ENCODE measurements at regions not wholly inside any gene's neighbourhood (a gene's known extent, or its start where the extent isn't known, plus 50 kb on each side); places are given as distances from the start of the nearest gene placed in this dataset.
"Not testable (repeated sequence)": the region's sequence is repeated elsewhere in the genome, so short reads cannot be mapped to it uniquely, and the experiment has no call there.

DNA sequence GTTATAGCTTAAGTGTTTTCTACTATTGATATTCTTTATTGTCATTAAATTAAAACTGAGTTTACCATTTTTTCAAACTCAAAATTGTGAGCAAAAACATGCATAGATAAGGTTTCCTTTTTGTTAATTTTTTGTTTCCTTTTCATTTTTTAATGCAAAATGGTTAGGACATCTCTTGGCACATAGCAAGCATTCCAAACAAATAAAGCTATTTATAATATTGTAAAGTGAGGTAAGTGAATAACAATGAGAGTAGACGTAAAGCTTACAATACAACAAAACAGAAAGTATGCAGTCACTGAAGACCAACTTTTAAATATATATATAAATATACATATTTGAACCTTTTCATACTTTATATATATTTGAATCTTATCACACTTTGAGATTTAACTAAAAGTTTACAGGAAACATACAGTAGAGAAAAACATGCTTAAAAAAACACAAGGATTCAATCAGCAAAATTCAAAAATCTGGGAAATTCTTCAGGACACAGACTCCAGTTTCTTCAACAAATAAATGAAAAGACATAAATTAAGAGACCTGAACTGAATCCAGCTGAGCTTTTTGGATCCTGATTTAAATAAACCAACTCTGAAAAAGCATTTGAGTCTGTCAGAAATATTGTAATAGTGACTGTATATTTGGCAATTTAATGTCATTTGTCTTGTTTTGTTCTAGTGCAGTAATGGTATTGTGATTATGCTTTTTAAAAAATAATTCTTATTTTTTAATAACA, 67.5 kb upstream of the SAMSN1 start:
- TF ChIP-seq, protein P1, sequence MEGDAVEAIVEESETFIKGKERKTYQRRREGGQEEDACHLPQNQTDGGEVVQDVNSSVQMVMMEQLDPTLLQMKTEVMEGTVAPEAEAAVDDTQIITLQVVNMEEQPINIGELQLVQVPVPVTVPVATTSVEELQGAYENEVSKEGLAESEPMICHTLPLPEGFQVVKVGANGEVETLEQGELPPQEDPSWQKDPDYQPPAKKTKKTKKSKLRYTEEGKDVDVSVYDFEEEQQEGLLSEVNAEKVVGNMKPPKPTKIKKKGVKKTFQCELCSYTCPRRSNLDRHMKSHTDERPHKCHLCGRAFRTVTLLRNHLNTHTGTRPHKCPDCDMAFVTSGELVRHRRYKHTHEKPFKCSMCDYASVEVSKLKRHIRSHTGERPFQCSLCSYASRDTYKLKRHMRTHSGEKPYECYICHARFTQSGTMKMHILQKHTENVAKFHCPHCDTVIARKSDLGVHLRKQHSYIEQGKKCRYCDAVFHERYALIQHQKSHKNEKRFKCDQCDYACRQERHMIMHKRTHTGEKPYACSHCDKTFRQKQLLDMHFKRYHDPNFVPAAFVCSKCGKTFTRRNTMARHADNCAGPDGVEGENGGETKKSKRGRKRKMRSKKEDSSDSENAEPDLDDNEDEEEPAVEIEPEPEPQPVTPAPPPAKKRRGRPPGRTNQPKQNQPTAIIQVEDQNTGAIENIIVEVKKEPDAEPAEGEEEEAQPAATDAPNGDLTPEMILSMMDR (IDR thresholded peaks at IDR 0.05; ENCODE audit: low read depth, low read length), result no peak
- no peak for DNase-seq (ENCODE audit: extremely low read depth, low read depth)

DNA sequence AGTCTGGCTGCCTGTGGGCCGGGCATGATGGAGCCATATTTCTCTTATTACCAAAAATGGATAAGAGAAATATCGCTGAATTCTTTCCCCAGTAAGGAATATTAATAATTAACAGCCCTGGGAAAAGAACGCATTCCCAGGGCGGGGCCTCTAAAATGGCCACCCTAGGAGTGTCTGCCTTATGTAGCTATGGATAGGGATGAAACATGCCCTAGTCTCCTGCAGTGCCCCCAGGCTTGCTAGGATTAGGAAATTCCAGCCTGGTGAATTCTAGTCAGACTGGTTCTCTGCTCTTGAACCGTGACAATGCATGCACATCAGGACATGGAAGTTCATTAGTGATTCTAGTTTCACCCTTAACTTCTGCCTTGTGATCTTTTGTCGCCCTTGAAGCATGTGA, 64.0 kb upstream of the SAMSN1 start:
- not testable (repeated sequence) for DNase-seq (ENCODE audit: extremely low read depth, low read depth)

DNA sequence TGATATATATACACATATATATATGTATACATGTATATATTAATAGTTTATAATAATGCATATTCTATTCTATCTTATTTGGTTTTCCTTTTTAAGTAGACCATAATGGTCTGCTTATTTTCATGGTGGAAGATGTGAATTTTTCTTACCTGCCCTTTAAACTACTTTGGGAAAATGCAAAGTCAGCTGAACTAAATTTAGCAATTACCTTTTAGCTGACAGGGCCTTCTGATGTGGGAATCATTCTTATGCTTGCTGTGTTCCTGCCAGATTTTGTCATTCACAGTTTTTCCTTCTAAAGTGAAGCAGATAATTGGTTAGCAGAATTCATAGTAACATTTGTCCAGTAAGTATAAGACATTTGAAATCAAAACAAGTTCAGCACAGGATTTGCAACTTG, 63.2 kb upstream of the SAMSN1 start:
- no peak for DNase-seq (ENCODE audit: extremely low read depth, low read depth)
- TF ChIP-seq, protein P1 (IDR thresholded peaks at IDR 0.05; ENCODE audit: low read depth, low read length), result no peak

DNA sequence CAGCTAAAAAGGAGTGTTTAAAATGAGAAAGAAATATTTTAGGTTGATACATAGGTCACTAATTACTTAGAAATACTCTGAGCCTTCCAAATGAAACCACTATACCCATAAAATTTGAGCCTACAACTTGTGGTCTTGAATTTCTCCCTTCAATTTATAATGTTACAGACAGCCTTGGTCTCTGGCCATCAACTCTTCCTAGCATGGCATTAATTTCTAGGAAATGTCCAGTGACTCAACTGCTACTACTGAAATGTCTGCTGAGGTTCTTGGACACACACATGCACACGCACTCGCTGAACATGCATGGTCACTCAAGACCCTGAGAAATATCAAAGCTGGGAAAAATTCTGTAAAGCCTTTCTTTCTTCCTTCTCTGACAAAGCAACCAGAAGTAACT, 61.1 kb upstream of the SAMSN1 start:
- DNase-seq (ENCODE audit: extremely low read depth, low read depth), result no peak
- TF ChIP-seq, protein P1 (IDR thresholded peaks at IDR 0.05; ENCODE audit: low read depth, low read length), result no peak

DNA sequence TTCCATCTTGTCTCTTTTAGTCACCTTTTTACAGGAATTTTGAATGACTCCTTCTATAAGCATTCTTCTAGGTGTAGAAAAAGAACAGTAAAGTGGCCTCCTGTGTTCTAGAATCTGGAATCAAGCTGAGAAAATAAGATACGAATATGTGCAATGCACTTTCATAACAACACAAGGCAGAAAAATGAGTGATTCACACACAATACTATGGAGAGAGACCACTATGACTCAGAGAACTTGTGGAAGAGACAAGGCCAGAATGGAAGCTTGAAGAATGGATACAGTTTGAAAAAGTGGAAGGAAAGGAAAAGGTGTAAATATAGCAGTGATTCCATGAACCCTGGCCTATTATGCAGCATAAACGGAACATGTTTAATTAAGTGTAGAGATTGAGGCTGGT, 57.1 kb upstream of the SAMSN1 start:
- DNase-seq (ENCODE audit: extremely low read depth, low read depth), result no peak
- TF ChIP-seq, protein P1 (IDR thresholded peaks at IDR 0.05; ENCODE audit: low read depth, low read length), result no peak

DNA sequence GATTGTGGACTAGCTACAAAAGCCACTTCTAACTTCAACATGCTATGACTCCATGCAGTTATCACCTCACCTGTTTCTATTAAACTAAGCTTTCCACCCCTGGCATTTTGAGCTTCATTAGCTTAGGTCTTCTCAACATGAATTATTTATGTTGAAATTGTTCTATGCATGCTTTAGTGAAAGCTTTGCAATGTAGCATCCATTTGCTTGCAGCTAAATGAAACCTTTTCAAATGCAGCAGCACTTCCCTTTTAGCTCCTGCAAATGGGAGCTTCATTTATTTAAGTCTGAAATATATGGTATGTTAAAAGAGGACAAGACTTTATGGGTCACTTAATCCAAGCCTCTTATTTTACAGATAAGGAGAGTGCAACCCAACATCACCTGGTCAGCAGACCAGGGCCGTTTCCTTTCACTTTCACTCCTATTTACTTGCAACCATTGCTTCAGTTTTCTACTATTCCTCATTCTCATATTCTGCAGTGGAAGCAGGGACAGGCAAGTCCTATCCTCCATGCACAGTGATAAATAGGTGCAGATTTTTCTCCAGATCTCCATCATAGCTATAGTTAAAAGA, 56.4 kb upstream of the SAMSN1 start:
- DNase-seq (ENCODE audit: extremely low read depth, low read depth), result no peak
- TF ChIP-seq, protein P1 (IDR thresholded peaks at IDR 0.05; ENCODE audit: low read depth, low read length), result no peak

DNA sequence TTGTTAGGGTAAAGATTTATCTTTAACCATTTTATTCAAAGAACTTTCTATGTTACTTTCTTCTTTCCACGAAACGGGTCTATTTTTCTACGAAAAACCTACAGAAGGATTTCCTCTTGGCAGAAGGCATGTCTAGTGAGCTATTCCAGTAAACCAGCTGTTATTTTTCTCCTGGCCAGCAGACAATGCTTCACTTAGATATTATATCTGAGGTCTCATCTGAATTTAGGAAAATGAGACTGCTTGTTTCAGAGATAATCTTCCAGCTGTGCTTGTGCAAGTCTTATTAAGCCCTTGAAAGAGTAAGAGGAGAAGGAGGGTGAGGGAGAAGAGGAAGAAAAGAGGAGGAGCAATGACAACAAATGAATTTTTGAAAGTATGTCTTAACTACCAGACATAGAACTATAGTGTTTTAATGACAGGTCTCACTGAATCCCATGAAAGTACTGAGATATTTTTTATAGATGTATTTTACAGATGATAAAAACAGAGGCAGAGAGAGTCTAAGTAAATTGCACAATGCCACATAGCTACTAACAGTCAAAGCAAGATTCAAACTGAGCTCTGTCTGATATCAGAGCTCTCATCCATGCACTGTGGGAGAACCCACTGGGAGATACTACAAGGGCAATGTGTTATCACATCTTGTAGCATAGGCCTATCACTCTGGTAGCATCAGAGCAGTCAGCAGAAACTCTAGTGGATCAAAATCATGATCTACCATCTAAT, 54.6 kb upstream of the SAMSN1 start:
- DNase-seq (ENCODE audit: extremely low read depth, low read depth), result no peak
- TF ChIP-seq, protein P1 (IDR thresholded peaks at IDR 0.05; ENCODE audit: low read depth, low read length), result no peak

Measured in AG09319 (cell line).